ENCODE measurements at regions not wholly inside any gene's neighbourhood (a gene's known extent, or its start where the extent isn't known, plus 50 kb on each side); places are given as distances from the start of the nearest gene placed in this dataset.
"Not testable (repeated sequence)": the region's sequence is repeated elsewhere in the genome, so short reads cannot be mapped to it uniquely, and the experiment has no call there.

DNA sequence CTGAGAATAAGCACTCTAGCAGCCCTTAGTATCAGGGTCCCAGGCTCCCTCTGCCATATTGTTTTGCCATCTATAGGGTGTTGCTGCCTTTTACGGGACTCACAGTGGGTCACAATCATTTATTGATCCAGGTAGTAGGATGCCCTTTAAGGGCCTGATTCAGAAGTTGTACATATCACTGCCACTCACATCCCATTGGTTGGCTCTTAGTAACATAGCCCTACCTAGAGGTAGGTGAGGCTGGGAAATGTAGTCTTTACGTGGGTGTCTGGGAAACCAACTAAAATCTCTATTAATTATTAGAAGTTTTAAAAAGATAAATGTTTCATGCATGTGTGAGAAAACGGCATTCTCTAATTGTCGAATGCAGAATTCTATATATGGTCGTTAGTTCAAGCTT lies 78.8 kb upstream of the ATP5PO start:
- no TSS peak for BruUV-seq (replicated peaks)
- Mint-ChIP-seq H3K9me3 (ENCODE audit: low read depth, unreplicated experiment) (no peaks in the 10 kb centered on the region), H3K4me1 (ENCODE audit: low read depth, unreplicated experiment) (no peaks in the 10 kb centered on the region), H3K36me3 (ENCODE audit: insufficient read depth, unreplicated experiment) (no peaks in the 10 kb centered on the region), H3K27ac (ENCODE audit: unreplicated experiment) (no peak overlapping the region), H3K4me3 (ENCODE audit: low read depth, unreplicated experiment) (no peak overlapping the region), H3K27me3 (ENCODE audit: unreplicated experiment) (peaks cover 19% of the 10 kb centered on the region)
- no peak for DNase-seq
- intact Hi-C loops (cut with micrococcal nuclease; ENCODE audit: unreplicated experiment) = no loop called here
- CTCF ChIA-PET = no interaction called here
- no peak for TF ChIP-seq CTCF (IDR thresholded peaks at IDR 0.05; ENCODE audit: unreplicated experiment)

- no peak for DNase-seq
- no peaks in the 10 kb centered on the region for H3K9me3 Mint-ChIP-seq (ENCODE audit: low read depth, unreplicated experiment)
- intact Hi-C loops (cut with micrococcal nuclease; ENCODE audit: unreplicated experiment) = no loop called here
These were observed 78.0 kb upstream of the ATP5PO start for GRCh38 chr21:33993286-33994231.

GRCh38 chr21:33992412-33992811 lies 76.8 kb upstream of the ATP5PO start:
- H3K9me3 Mint-ChIP-seq (ENCODE audit: low read depth, unreplicated experiment); H3K4me1 Mint-ChIP-seq (ENCODE audit: low read depth, unreplicated experiment); DNase-seq; CTCF ChIA-PET; H3K36me3 Mint-ChIP-seq (ENCODE audit: insufficient read depth, unreplicated experiment); H3K4me3 Mint-ChIP-seq (ENCODE audit: low read depth, unreplicated experiment); intact Hi-C loops (cut with micrococcal nuclease; ENCODE audit: unreplicated experiment); H3K27ac Mint-ChIP-seq (ENCODE audit: unreplicated experiment); BruUV-seq (replicated peaks): not testable (repeated sequence)
- peaks cover 19% of the 10 kb centered on the region for H3K27me3 Mint-ChIP-seq (ENCODE audit: unreplicated experiment)

More at GRCh38 chr21:33993286-33994231, 78.0 kb upstream of the ATP5PO start:
- Mint-ChIP-seq H3K27ac (ENCODE audit: unreplicated experiment) (peak overlapping the region; percentile 60), H3K27me3 (ENCODE audit: unreplicated experiment) (peaks cover 19% of the 10 kb centered on the region), H3K4me1 (ENCODE audit: low read depth, unreplicated experiment) (no peaks in the 10 kb centered on the region), H3K4me3 (ENCODE audit: low read depth, unreplicated experiment) (no peak overlapping the region), H3K36me3 (ENCODE audit: insufficient read depth, unreplicated experiment) (no peaks in the 10 kb centered on the region)
- CTCF ChIA-PET = no interaction called here
- no TSS peak for BruUV-seq (replicated peaks)
- TF ChIP-seq CTCF (IDR thresholded peaks at IDR 0.05; ENCODE audit: unreplicated experiment) = no peak

- H3K36me3 Mint-ChIP-seq (ENCODE audit: insufficient read depth, unreplicated experiment) = no peaks in the 10 kb centered on the region
- TF ChIP-seq CTCF (IDR thresholded peaks at IDR 0.05; ENCODE audit: unreplicated experiment) = no peak
- H3K27ac Mint-ChIP-seq (ENCODE audit: unreplicated experiment) = no peak overlapping the region
- no TSS peak for BruUV-seq (replicated peaks)
- no peaks in the 10 kb centered on the region for H3K4me1 Mint-ChIP-seq (ENCODE audit: low read depth, unreplicated experiment)
- H3K27me3 Mint-ChIP-seq (ENCODE audit: unreplicated experiment) = peaks cover 19% of the 10 kb centered on the region
- CTCF ChIA-PET = no interaction called here
- no peaks in the 10 kb centered on the region for H3K9me3 Mint-ChIP-seq (ENCODE audit: low read depth, unreplicated experiment)
- no peak overlapping the region for H3K4me3 Mint-ChIP-seq (ENCODE audit: low read depth, unreplicated experiment)
- intact Hi-C loops (cut with micrococcal nuclease; ENCODE audit: unreplicated experiment) = no loop called here
- no peak for DNase-seq
These were observed 75.5 kb upstream of the ATP5PO start for GRCh38 chr21:33991133-33991532.

DNA sequence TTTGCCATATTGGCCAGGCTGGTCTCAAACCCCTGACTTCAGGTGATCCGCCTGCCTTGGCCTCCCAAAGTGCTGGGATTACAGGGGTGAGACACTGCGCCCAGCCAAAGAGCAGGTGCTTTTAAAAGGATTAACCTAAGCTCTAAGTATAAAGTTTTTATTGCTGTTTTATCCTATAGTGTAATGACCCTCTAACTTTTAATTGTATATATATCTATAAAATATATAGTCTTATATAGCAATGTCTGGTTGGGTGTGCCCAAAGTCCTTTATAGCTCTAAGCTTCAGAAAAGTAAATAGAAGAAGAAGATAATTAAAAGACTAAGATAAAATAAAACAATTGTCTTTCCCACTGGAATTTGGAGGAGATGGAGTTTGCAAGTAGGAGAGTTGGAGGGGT lies 73.8 kb upstream of the ATP5PO start:
- CTCF ChIA-PET = no interaction called here
- TF ChIP-seq CTCF (IDR thresholded peaks at IDR 0.05; ENCODE audit: unreplicated experiment) = no peak
- H3K4me1 Mint-ChIP-seq (ENCODE audit: low read depth, unreplicated experiment) = no peaks in the 10 kb centered on the region
- no peak overlapping the region for H3K4me3 Mint-ChIP-seq (ENCODE audit: low read depth, unreplicated experiment)
- no peaks in the 10 kb centered on the region for H3K36me3 Mint-ChIP-seq (ENCODE audit: insufficient read depth, unreplicated experiment)
- no TSS peak for BruUV-seq (replicated peaks)
- intact Hi-C loops (cut with micrococcal nuclease; ENCODE audit: unreplicated experiment) = no loop called here
- no peak overlapping the region for H3K27ac Mint-ChIP-seq (ENCODE audit: unreplicated experiment)
- no peaks in the 10 kb centered on the region for H3K9me3 Mint-ChIP-seq (ENCODE audit: low read depth, unreplicated experiment)
- DNase-seq = no peak
- H3K27me3 Mint-ChIP-seq (ENCODE audit: unreplicated experiment) = peaks cover 33% of the 10 kb centered on the region

Data from Calu3 (cell line).